ENCODE measurements at regions not wholly inside any gene's neighbourhood (a gene's known extent, or its start where the extent isn't known, plus 50 kb on each side); places are given as distances from the start of the nearest gene placed in this dataset.

DNA sequence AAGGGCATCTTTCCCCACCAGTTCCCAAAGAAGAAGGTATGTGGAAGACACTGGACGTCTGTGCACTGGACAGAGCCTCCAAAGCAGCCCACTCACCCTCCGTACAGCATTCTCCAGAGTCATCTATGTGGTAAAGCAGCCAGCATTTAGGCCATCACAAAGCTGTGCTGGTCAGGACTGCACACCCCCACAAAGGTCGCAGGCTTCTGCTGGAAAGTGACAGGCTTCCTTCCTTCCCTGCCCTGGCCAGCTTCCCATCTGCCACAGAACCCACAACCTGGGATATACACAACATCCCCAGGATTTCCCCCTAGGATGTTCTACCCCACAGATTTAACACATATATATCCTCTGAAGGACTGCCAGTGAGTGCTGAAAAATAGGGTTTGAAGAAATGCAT is 64.6 kb upstream of the GALNT15 start:
- Mint-ChIP-seq H3K4me1 (no peaks in the 10 kb centered on the region), H3K9me3 (peaks cover 12 to 14% of the 10 kb centered on the region in 2 donors), H3K27me3 (no peaks in the 10 kb centered on the region), H3K36me3 (peaks cover 3 to 10% of the 10 kb centered on the region in 2 donors), H3K4me3 (no peak overlapping the region), H3K27ac (no peak overlapping the region)
- DNase-seq (no peak), ATAC-seq (replicated peaks) (no peak)

DNA sequence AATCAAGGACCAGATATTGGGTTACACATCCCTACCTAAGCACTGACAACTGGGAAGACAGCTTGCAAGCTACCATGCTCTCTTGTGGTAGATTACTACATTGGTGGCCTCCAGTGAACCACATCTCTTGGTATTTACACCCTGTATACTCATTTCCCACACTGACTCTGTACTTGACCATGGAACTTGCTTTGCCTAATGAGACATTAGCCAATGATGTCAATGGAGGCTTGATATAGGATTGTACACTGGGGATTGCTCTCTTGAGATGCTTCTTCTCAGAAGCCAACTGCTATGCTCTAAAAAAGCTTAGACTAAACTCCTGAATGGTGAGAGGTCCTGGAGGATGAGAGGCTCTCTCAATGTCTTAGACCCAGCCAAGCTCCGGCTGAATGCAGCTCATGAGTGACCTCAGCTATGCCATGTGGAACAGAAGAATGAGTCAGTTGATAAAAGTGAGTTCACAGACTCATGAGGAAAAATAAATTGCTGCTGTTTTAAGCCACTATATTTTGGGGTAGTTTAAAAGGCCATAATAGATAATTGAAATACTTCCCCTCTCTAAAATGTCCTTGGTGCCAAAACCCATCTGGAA is 61.5 kb upstream of the GALNT15 start:
- no peak overlapping the region for H3K4me3 Mint-ChIP-seq
- H3K27ac Mint-ChIP-seq: no peak overlapping the region
- H3K9me3 Mint-ChIP-seq: peaks cover 0 to 5% of the 10 kb centered on the region in 2 donors
- no peaks in the 10 kb centered on the region for H3K4me1 Mint-ChIP-seq
- H3K27me3 Mint-ChIP-seq: no peaks in the 10 kb centered on the region
- ATAC-seq (replicated peaks) (peak in 1 of 2 donors; percentile 39), DNase-seq (no peak)
- H3K36me3 Mint-ChIP-seq: peaks cover 3% of the 10 kb centered on the region in 2 donors

DNA sequence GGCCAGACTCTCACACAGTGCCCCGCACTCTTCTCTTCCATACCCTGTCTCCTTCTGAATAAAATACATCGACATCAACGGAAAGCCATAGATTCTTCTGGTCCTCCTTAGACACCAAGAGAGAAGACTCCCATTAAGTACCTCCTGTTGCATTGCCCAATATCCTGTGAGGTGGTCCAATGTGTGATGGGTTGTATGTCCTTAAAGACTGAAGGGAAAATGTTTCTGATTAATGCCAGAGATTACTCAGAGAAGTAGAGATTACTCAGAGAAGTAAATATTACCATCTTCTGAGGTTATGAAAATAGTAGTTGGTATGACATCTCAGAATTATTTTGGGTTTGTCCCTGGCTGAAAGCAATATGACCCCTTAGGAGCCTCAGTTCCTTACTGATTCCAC is 60.8 kb upstream of the GALNT15 start:
- Mint-ChIP-seq H3K4me3 (no peak overlapping the region), H3K27ac (no peak overlapping the region), H3K4me1 (no peaks in the 10 kb centered on the region), H3K27me3 (no peaks in the 10 kb centered on the region), H3K9me3 (peaks cover 0 to 5% of the 10 kb centered on the region in 2 donors), H3K36me3 (peaks cover 3% of the 10 kb centered on the region in 2 donors)
- DNase-seq (no peak), ATAC-seq (replicated peaks) (peak in 1 of 2 donors; percentile 29)

DNA sequence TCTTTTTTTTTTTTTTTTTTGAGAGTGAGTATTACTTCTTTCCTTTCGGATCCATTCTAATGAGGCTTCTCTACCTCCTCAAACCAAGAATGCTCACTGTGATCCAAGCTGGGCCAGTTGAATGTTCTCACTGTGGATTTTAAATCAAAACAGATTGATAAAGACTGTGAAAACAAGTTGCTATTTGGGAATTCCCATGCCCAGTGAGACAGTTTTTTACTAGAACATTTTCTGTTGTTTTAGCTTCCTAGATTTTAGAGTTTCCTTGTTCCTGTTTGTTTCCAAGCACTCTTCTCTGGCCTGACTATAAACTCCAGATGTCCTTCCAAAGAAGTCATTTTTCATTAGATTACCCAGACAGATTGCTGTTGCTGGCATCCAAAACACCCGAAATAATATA is 60.1 kb upstream of the GALNT15 start:
- peaks cover 3% of the 10 kb centered on the region in 2 donors for H3K36me3 Mint-ChIP-seq
- peaks cover 0 to 5% of the 10 kb centered on the region in 2 donors for H3K9me3 Mint-ChIP-seq
- ATAC-seq (replicated peaks) (no peak), DNase-seq (no peak)
- no peak overlapping the region for H3K4me3 Mint-ChIP-seq
- no peaks in the 10 kb centered on the region for H3K4me1 Mint-ChIP-seq
- H3K27me3 Mint-ChIP-seq: no peaks in the 10 kb centered on the region
- no peak overlapping the region for H3K27ac Mint-ChIP-seq

DNA sequence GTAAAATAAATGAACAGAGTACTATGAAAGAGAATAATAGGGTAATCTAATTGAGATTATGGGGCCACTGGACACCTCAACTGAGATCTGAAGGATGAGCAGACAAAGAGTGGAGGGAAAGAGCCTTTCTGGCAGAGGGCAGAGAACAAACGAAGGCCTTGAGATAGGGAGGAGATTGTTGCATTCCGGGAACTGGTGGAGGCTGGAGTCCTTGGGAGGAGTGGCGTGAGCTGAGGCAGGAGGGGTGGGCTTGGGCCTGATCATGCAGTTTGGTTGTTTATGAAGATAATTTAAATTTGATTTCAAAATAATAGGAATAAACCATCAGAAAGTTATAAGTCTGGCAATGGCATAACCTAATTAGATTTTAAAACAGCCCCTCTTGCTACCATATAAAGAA is 59.5 kb upstream of the GALNT15 start:
- Mint-ChIP-seq H3K4me3 (no peak overlapping the region), H3K9me3 (peaks cover 0 to 5% of the 10 kb centered on the region in 2 donors), H3K27ac (no peak overlapping the region), H3K36me3 (peaks cover 3% of the 10 kb centered on the region in 2 donors), H3K4me1 (no peaks in the 10 kb centered on the region), H3K27me3 (no peaks in the 10 kb centered on the region)
- no peak for DNase-seq
- ATAC-seq (replicated peaks): no peak

DNA sequence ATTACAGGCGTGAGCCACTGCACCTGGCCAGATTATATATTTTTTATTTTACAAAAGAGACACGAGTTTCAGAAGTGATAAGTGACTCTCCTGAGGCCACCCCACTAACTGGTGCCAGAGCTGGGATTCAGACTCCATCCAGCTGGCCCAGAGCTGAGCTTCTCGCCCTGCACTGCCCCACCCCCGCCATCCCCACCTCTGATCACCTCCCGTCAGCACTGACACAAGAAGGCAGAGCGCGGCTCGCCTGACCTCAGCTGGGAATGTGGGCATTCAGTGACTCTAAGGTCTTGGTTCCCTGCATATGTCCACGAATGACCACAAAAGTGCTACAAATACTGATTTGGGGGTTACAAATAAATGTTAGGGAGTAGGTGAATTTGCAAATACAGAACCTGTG is 56.1 kb upstream of the GALNT15 start:
- H3K4me1 Mint-ChIP-seq: no peaks in the 10 kb centered on the region
- no peaks in the 10 kb centered on the region for H3K36me3 Mint-ChIP-seq
- no peak overlapping the region for H3K27ac Mint-ChIP-seq
- no peaks in the 10 kb centered on the region for H3K27me3 Mint-ChIP-seq
- ATAC-seq (replicated peaks) (no peak), DNase-seq (no peak)
- H3K4me3 Mint-ChIP-seq: no peak overlapping the region
- peaks cover 0 to 1% of the 10 kb centered on the region in 2 donors for H3K9me3 Mint-ChIP-seq

DNA sequence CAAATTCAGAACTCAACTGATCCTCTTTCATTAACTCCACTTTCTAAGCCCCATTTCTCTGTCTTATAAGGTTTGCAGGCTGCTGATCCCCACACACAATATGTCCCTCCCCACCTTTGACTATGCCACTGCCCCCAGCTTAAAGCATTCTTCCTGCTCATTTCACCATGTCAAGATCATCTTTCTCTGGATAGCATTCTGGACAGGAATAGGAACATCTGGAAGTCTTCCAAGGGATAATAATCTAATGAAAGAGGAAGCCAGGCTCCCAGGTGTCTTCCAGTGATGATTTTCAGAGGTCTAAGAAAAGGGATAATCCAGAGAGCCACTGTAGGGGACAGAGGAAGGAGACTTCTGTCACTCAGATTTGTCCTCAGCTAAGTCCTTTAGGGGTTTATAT is 54.6 kb upstream of the GALNT15 start:
- Mint-ChIP-seq H3K4me1 (no peaks in the 10 kb centered on the region), H3K27me3 (no peaks in the 10 kb centered on the region), H3K36me3 (no peaks in the 10 kb centered on the region), H3K27ac (no peak overlapping the region), H3K9me3 (peaks cover 0 to 1% of the 10 kb centered on the region in 2 donors), H3K4me3 (no peak overlapping the region)
- no peak for ATAC-seq (replicated peaks)
- DNase-seq: no peak

DNA sequence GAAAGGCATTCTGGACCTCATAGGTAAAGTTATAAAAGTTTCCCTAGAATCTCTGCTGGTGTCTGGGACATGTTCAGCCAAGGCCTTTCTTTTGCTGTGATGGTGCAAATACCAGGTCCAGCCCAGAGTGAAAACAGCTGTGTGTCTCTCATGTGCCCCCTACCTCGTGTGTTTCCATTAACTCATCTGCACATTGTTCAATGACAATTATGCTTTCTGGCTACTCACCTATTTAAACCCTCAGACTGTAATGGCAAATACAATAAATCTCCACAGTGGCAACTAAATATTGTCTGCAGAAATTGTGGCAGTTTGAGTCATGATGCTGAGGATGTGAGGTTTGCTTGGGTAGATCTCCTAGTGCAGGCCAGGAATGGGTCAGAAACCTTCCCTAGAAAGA is 53.1 kb upstream of the GALNT15 start:
- Mint-ChIP-seq H3K27ac (no peak overlapping the region), H3K27me3 (no peaks in the 10 kb centered on the region), H3K36me3 (no peaks in the 10 kb centered on the region), H3K9me3 (peaks cover 0 to 1% of the 10 kb centered on the region in 2 donors), H3K4me3 (no peak overlapping the region), H3K4me1 (no peaks in the 10 kb centered on the region)
- ATAC-seq (replicated peaks) (no peak), DNase-seq (no peak)

DNA sequence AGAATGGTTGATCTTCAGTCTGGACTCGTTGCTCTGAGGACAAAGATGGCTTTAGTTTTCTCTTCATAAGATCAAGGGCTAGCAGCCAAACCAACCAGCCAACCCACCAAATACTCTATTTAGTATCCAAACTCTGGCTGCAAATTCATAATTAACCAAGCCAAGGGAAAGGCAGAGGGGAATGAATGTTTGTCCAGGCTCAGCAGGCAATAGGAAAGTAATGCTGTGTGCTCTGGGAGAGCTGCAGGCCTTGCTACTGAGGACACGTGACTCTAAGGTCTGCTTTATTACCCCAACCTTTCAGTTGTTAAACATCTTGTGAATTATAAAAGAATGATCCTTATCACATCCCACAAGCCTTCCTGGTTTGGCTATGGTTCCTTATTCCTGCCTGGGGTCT is 52.3 kb upstream of the GALNT15 start:
- Mint-ChIP-seq H3K27me3 (no peaks in the 10 kb centered on the region), H3K36me3 (no peaks in the 10 kb centered on the region), H3K27ac (no peak overlapping the region), H3K9me3 (peaks cover 0 to 1% of the 10 kb centered on the region in 2 donors), H3K4me1 (no peaks in the 10 kb centered on the region), H3K4me3 (no peak overlapping the region)
- DNase-seq (no peak), ATAC-seq (replicated peaks) (no peak)

DNA sequence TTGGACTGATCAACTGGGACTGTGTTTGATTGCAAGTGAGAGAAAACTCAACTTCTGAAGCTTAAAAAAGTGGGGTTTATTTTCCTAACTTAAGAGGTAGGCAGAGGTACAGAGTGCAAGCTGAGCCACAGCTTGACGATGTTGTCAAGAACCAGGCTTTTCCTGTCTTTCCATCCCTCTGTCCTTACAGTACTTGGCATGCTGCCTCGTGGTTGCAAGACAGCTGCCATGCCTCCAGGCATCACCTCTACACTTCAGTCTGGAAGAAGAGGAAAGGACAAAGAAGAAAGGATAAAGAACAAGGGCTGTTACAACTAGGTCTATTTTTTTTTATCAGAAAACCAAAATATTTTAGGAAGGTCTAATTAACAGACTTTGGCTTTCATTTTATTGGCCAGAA is 51.8 kb upstream of the GALNT15 start:
- DNase-seq (no peak), ATAC-seq (replicated peaks) (no peak)
- H3K27me3 Mint-ChIP-seq: no peaks in the 10 kb centered on the region
- no peak overlapping the region for H3K27ac Mint-ChIP-seq
- no peaks in the 10 kb centered on the region for H3K36me3 Mint-ChIP-seq
- H3K4me3 Mint-ChIP-seq: no peak overlapping the region
- no peaks in the 10 kb centered on the region for H3K4me1 Mint-ChIP-seq
- H3K9me3 Mint-ChIP-seq: peaks cover 0 to 1% of the 10 kb centered on the region in 2 donors

DNA sequence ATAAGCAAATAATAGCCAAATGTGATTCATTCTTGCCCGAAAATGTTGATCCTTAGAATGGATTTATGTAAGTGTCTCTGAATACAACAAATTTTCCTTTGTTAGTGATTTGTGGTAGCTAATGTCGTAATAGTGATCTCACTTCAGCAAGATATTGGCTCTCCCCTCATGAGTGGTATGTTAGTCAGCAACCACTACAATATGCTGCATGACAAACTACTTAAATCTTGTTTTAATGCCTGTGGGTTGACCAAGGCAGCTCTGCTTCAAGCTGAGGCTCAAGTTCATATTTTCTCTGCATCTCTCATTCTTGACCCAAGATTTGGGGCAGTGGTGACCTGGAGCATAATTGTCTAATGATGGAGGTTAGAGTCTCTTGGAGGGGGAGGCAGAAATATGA is 49.8 kb upstream of the GALNT15 start:
- H3K4me1 Mint-ChIP-seq: no peaks in the 10 kb centered on the region
- no peak overlapping the region for H3K27ac Mint-ChIP-seq
- H3K27me3 Mint-ChIP-seq: no peaks in the 10 kb centered on the region
- DNase-seq: no peak
- peaks cover 0 to 1% of the 10 kb centered on the region in 2 donors for H3K9me3 Mint-ChIP-seq
- no peak for ATAC-seq (replicated peaks)
- no peaks in the 10 kb centered on the region for H3K36me3 Mint-ChIP-seq
- H3K4me3 Mint-ChIP-seq: no peak overlapping the region
